Erythroblast (primary cell): ENCODE measurements at regions not wholly inside any gene's neighbourhood (a gene's known extent, or its start where the extent isn't known, plus 50 kb on each side); places are given as distances from the start of the nearest gene placed in this dataset.

ENCODE experiments used
- GATA1 ChIP-seq: IDR thresholded peaks from 2 replicates; pipeline ENCODE4 v1.6.1; 2011; ENCODE audit warnings: low read depth, mild to moderate bottlenecking, control low read depth, low read length, moderate library complexity
- POLR2A ChIP-seq: IDR thresholded peaks from 2 replicates; pipeline ENCODE4 v1.6.1; 2011; ENCODE audit warnings: mild to moderate bottlenecking, low read length

GRCh38 chr2:240204431-240205276 is 64.2 kb upstream of the OTOS start:
- TF ChIP-seq POLR2A (no peak), GATA1 (no peak)
